HG02970 (cell line): ENCODE measurements at regions not wholly inside any gene's neighbourhood (a gene's known extent, or its start where the extent isn't known, plus 50 kb on each side); places are given as distances from the start of the nearest gene placed in this dataset.
"Not testable (repeated sequence)": the region's sequence is repeated elsewhere in the genome, so short reads cannot be mapped to it uniquely, and the experiment has no call there.

Experiments
- ATAC-seq: cut with Tn5 transposase; IDR thresholded peaks from one replicate; pipeline ENCODE4 v1.9.1; 2021; ENCODE audit warnings: mild to moderate bottlenecking, moderate library complexity, moderate number of reproducible peaks; ENCODE audit not compliant: unreplicated experiment, low FRiP score

DNA sequence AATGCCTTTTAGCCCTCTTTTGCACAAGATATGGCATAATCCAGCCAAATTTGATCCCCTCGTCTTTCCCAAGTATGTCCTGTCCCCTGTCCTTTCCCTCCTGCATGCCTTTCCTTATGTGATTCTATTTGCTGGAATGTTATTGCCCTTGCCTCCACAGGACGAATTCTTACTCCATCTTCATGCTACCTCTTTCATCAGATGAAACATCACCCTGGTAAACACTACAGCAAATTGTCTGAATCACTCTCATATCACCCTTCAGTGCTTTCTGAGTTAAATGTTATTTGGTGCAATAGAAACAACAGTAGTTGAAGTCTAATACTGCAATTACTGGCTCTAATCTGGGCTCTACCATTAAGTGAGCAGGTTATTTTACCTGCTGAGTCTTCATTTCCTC lies 52.2 kb upstream of the FAT1 start:
- no peak for ATAC-seq

DNA sequence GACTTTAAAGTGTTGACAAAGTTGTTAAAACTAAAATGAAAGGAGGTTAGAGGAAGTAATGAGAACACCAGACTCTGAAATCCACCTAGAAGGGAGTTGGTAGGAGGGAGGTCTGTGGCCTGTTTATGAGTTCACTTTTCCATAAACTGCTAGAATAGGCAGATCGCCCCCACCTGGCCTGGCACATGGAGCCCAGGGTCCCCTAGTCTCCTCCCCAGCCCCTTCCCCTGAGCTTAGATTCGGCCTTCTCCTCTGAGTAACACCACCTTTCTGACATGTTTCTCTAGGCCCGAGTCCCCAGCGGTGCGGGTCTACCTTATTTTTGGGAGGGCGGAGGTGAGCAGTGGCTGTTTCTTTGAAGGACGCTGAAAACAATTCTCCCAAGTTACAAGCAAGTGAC lies 54.5 kb upstream of the FAT1 start:
- ATAC-seq: no peak

DNA sequence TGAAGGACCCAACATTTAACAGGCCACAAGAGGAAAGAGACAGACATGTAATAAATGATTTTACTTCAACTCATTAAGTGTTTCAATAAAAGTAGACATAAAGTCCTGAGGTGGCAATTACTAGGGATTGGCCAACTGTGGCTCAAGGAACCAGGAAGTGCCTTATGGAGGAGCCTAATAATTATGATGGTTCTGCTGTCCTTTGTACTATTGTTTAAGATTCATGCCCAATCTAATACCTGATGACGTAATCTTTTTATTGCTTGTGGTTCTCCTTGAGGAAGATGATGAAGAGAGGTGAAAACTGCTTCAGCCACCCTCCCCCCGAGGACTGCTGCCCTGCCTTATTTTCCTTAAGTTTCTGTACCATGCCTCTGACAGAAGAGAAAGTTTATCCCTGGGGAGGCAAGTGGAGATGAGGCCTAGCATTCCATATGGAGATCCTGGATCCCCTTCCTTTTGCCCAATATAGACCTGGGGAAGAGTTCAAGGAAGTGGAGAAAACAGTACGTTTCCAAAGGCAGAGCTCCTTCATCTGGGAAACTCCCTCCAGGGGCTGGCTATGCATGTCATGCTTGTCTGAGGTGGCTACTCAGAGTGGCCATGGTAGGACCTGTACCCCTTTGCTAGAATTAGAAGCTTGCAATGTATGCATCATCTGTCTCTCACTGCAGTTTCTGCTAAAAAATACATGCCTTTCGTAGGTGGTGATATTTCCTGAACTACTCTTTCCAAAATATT lies 56.8 kb upstream of the FAT1 start:
- ATAC-seq: no peak

DNA sequence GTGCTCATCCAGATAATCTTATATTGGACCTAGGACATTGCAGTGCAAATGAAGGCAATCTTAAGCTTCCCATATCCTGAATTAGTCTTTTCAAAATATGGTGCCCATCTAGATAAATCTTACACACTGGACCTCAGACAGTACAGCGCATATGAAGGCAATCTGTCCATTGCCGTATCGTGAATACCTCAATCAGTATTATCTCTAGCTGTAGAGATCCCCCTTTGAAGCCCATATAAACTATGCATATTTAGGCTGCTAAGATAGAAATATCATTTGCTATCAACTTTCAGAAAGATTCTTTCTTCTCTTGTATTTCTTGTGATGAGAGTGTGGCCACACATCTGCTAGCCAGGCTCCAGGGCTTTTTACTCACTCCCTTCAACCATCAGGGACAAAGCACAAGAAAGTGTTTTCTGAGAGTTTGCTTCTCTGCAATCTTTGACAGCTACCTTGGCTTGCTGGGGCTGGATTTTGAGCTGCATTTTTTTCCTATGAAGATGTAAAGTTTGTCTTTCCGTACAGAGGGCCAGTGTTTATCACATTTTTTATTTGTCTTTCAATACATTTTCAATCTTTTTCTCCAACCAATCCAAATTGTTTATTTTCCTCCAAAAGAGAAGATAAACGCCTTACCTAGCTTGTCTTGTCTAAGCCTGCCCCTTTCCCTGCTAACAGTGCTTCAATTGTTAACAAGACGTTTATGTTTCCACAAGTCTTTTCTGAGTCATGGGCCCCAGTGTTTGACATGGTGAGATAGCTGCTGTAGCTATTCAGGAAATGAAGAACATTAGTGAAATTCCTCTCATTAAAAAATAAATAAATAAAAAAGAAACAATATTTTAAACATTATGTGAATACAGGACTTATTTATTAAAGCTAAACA lies 57.6 kb upstream of the FAT1 start:
- no peak for ATAC-seq

DNA sequence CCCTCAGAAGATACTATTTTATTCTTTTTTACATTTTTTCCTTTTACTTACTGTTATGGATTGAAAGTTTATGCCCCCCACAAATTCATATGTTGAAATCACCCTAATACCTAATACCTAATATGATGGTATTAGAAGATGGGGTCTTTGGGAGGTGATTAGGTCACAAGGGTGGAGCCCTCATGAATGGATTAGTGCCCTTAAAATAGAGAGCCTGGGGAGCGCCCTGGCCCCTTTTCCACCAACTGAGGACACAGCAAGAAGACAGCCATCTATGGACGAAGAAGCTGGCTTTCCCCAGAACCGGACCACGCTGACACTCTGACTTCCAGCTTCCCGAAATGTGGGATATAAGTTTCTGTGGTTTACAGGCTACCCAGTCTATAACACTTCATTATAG lies 58.6 kb upstream of the FAT1 start:
- no peak for ATAC-seq

DNA sequence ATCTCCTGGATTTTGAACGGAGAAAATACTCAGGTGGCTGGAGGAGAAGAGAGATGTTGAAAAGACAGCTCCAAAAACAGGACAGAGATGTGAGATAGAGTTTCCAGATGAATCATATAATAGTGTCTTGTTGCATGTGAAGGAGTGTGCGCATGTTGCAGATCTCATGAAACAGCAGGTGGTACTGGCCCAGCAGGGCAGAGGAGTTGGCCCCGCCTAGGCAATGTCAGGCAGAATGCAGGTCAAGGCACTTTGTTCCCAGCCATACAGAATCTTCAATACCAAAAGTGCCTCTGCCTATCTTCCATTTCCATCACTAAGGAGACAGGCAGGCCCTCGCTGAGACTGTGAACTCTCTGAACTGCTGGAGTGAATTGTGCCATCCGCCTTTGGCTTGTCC lies 63.9 kb upstream of the FAT1 start:
- no peak for ATAC-seq

DNA sequence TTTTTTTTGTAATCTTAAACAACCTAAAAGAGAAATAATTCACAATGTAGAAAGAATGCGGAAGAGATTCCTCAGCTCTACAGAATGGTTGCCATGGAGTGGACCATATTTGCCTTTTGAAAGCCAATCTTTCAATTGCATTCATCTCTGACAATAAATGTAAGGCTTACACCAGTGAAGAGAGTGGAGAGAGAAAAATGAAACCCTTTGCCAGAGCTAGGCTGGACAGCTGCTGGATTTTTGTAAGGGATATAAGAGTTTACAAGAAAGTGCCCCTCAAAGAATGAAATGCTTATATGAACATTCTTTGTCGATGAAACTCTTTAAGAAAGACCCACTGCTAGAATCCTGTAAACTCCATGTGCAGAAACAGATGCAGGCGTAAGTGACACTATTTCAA lies 66.0 kb upstream of the FAT1 start:
- no peak for ATAC-seq

DNA sequence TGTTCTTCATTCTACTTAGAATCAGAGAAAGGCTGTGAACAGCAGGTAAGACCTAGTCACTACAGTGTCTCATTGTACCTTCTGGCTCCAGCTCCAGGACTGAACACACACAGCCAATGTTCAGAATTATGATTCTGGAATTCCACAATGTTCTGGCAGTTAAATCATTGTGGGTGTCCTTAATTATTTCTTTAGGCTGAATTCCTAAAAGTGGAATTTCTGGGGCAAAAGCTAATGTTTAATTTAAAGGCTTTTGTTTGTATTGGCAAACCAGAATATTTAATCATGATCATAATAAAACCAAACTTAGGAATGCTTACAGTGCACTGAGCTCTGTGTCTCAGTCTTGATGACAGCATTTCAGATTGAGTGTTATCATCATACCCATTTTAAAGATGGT lies 67.0 kb upstream of the FAT1 start:
- no peak for ATAC-seq

DNA sequence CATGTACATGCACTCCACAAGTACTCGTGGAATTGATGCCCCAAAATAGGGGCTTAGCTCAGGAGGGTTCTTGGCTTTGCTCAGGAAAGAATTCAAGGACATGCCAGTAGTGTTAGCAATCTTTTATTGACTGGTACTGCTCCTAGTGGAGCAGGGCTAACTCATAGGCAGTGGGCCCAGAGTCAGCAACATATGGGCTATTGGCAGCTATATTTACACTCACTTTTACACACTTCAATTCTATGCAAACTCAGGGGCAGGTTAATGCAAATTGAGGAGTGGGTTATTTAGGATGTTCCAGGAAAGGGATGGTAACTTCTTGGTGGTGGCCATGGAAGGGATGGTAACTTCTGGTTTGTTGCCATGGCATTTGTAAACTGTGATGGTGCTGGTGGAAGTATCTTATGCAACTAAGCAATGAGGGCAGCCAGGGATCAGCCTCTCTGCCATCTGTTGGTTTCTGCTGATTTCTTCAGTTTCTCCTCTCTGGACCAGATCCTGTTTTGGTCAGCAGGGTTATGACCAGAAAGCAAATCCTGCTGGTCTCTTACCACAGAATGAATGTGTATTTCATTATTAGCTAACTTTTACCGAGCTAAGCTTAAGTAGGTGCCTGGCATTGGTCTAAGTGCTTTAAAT lies 69.2 kb upstream of the FAT1 start:
- ATAC-seq: no peak

DNA sequence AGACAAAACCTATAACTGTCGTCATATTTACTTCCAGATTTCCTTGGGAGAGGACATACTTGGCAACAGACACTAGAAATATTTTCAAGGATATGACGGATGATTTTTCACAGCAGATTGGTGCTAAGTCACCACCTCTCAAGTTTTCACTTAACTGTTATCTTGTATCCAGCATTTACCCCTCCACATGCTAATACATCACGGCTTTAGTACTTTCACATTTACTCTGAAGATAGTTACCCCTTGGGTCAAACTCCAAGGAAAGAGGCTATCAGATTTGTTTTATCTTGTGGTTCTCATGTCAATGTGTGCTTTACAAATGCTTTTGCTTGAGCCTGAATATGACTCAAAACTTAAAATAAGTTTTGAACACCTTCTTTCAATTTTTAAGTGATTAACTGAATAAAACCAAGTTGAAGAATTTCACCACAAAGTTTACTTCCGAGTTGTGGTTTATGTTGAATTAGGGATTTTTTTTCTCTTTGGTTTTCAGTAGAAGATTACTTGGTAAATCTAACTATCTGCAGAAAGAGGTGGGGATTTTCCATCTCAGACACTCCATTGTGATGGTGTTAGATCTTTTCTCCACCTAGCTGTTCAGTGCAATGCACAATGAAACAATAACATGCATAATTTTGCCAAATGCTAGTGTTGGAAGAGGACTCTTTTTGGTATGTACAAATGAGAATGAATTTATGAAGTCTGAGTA lies 75.4 kb upstream of the FAT1 start:
- ATAC-seq: no peak

DNA sequence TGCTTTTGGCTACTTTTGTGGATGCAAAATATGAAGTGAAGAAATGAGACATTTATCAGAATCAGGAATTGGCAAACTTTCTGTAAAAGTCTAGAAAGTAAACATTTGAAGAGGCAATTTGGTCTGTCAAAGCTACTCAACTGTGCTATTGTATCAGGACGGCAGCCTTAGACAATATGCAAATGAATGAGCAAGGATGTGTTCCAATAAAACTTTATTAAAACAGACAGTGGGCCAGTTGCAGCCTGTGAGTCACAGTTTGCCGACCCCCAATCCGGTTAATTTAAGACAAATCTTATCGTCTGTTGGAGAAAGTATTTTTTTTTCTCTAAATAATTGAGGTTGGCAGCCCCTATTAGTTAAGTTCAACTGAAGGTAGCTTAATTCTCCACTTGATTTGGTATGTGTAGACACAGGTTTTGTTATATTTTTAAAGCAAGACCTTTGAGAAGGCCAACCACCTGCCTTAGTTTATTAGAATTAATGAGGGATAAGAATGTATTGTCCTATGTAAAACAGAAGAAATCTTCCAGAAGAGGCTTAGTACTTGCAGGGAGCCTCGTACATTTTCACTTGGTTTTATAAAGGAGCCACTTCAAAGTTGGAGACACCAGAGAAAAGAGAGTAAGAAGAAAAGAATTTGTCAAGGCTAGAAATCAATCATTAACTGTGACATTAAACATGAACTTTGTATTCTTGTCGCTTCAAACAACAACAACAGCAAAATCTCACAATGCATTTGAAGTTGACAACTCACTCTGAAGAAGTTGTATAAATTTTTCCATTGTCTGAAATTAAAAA lies 81.6 kb upstream of the FAT1 start:
- no peak for ATAC-seq

DNA sequence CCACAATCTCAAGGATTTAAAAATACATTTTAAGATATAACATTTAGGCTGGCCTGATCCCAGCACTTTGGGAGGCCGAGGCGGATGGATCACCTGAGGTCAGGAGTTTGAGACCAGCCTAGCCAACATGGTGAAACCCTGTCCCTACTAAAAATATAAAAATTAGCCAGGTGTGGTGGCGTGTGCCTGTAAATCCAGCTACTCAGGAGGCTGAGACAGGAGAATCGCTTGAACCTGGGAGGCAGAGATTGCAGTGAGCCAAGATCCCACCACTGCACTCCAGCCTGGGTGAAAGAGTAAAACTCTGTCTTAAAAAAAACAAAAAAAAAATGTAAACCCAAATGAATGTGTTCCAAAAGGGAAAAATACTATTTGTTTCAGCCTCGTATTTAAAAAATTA lies 82.3 kb upstream of the FAT1 start:
- not testable (repeated sequence) for ATAC-seq

DNA sequence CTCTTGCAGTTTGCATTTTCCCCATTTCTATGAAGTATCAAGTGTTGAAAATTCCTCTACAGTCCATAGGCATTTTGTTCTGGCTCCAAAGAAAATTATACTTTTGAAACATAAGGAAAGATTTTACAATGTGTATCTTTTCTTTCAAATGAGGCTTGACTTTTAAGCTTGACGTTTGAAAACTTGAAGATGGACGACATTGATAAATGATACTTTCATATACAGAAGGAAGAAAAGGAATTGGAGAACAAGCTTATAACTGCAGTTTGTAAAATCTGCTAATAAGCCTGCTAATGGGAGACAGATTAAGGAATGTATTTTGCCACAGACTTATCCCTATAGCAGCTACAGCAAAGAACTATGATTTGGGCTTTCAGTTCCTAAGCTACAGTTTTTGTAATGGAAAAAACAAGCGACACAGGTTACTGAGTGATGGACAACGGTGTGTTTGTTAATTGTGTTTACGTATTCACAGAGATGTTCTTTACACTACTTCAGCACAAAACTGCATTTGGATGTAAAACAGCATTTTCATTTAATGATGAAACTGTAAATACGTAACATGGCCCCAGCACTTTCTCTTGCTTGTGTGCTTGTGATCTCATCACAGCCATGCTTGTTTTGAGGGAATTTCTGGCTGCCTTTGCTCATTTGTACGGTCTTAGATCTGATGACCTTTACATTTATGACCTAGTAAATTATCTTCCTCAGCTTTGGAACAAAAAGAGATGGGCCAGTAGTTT lies 83.2 kb upstream of the FAT1 start:
- no peak for ATAC-seq

DNA sequence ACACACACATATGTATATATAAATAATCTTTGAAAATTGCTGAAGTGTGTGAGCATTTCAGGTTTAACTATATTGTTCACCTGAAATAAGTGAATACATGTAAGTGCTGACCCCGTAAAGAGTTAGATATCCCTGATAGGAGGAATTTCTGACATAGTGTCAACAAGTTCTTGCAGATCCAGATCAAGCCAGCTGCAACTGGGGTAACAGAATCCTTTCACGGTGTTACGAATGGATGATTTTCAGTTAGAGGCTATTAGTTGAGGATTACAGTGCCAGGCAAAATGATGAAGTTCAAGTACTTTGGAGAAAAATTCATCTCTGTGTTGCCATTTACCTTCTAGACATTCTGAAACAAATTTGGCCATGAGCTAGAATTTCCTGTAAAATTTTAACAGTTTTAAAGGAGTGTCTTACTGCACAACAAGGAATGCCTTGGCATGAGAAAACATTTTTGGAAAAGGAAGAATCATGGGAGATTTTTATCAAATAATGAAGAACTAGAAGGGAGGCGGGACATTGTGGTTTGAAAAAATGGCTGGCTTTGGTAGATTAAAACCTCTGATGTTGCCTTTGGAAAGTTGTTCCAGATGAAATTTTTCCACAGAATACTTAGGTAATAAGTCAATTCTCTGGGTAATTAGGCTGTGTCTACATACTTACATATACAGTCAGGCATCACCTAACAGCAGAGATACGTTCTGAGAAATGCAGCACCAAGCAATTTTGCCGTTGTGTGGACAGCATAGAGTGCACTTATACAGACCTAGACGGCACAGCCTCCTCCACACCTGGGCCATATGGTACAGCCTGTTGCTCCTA lies 84.4 kb upstream of the FAT1 start:
- no peak for ATAC-seq

DNA sequence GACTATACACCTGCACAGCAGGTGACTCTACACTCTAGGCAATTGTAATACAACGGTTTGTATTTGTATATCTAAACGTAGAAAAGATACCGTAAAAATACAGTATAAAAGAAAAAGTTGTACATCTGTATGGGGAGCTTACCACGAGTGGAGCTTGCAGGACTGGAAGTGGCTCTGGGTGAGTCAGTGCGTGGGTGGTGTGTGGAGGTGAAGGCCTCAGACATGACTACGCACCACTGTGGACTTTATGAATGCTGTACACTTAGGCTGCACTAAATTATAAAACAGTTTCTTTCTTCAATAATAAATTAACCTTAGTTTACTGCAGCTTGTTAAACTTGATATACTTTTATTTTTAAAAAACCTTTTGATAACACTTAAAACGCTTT lies 85.0 kb upstream of the FAT1 start:
- ATAC-seq: no peak

DNA sequence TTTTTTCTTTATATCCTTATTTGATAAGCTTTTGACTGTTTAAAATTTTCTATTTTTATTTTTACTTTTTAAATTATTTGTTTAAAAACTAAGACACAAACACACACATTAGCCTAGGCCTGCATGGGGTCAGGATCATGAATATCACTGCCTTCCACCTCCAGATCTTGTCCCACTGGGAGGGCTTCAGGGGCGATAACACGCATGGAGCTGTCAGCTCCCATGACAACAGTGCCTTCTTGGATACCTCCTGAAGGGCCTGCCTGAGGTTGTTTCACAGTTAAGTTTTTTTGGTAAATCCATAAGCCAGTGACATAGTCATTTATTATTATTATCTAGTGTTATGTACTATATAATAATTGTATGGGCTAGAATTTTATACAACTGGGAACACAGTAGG lies 85.4 kb upstream of the FAT1 start:
- ATAC-seq: no peak

DNA sequence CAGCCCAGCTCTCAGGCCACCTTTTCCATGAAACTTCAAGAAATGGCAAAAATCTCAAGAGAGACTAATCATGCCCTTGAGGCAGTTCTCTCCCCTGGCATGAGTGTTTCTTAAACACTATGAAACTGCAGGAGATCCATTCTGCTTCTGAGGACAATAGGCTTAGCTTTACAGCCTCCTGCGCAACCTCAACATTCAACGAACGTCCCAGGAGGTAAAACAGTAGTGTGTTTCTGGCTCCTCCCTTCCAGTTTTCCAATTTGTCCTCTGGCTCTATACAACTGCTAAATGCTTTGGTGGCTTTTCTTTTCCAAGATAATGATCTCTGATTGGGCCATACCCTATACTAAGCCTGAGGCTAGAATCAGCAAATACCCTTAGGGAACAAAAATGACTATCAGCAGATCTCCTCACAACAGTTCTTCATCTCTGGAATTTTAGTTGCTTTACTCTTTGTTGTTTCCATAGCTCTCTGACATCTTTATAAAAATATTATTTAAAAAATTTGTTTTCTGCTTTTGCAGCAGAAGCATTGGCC lies 87.0 kb upstream of the FAT1 start:
- no peak for ATAC-seq

DNA sequence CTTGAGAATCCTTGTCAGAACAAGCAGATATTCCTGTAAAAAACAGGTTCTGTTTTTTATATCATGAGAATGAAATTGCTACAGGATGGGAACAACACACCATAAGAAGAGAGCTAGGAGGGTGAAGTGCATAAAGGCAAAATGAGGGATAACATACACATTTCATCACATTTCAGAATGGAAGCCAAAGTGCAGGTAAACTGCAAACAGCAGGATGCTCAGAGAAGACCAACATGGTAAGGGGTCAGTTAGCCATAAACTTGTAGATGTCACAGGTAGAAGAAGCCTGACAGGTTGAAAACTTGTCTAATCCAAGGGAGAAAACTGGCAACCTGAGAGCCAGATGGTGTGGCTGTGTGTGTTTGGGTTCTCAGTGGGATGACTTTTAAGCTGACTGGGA lies 88.9 kb upstream of the FAT1 start:
- no peak for ATAC-seq
